UCSD-AML1 (cell line): ENCODE measurements at regions not wholly inside any gene's neighbourhood (a gene's known extent, or its start where the extent isn't known, plus 50 kb on each side); places are given as distances from the start of the nearest gene placed in this dataset.
A peak's percentile ranks its signal among the peaks of the same experiment; 100 is the strongest.
"Not testable (repeated sequence)": the region's sequence is repeated elsewhere in the genome, so short reads cannot be mapped to it uniquely, and the experiment has no call there.

Source experiments
- DNase-seq: peaks from one replicate; lab custom pipeline; 2025; ENCODE audit not compliant: unreplicated experiment; lab: John Stamatoyannopoulos, UW

- no peak for DNase-seq
Observed at GRCh38 chr1:189654906-189655305, 822.8 kb downstream of the BRINP3 start.

DNA sequence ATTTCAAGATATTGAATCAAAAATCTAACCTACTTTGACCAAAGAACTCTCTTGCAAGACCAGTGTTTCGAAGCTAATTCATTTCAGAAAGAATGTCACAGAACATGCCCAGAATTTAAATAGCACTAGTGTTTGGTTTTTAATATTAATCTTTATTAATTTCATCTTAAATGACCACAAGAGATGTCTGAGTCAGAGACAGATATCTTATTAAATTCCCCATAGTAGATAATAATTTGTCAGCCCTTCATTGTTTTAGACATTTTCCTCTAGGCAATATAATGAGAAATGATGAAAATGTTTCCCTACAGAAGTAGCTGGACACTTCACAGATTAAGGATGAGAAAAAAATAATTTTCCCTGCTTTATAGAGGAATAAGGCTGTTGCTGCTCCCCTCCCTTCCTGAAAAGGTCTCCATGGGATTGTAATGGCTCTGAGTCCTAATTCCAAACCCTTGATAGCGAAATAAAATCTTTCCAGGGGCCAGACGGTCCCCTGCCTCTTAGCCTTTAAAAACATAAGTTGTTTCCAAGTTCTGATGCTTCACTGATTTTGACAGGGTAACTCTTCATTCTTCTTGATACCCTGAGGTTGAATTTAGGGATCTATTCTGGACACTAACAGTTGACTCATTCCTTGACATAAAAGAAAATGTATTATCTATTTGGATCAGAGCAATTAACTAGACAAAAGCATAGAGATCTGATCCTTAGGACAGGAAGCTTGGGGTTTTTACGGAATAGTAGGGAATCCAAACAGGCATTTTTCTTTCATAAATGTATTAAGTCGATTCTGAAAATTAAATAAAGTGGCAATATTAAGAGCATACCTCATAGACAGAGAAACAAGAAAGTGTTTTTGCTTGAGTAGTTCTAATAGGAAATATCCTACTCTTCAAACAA is 820.8 kb downstream of the BRINP3 start:
- no peak for DNase-seq

DNA sequence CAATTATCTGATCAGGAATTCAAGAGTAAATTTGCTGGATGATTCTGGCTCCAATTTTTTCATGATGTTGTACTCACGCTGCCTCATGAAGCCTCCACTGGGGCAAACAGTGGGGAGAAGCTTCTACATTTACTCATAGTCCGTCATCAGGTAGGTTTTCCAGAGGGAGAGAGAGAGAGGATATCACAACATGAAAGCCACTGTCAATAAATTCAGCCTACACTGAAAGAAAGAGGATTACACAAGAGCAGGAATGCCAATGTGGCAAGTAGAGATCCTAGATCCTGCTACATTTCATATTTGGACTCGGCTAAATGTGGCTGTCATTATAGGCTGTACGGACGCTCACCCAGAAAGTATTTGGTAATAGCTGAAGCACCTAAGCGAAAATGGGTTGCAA is 819.9 kb downstream of the BRINP3 start:
- DNase-seq = no peak

DNA sequence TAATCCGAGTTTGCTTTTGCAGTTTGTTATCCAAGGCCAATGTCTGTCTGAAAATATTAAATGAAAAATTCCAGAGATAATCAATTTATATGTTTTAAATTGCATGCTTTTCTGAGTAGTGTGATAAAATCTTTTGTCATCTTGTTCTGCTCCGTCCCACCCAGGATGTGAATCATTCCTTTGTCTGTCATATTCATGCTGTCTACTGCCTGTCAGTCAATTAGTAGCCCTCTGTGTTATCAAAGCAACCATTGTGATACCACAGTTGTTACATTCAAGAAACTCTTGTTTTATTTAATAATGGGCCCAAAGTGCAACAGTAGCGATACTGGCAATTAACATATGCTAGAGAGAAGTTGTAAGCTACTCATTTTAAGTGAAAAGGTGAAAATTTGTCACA is 819.3 kb downstream of the BRINP3 start:
- no peak for DNase-seq

GRCh38 chr1:189659731-189660130 is 817.9 kb downstream of the BRINP3 start:
- no peak for DNase-seq

- DNase-seq = no peak
Observed at GRCh38 chr1:189662190-189662589, 815.5 kb downstream of the BRINP3 start.

- DNase-seq = no peak
Observed at GRCh38 chr1:189669846-189670245, 807.8 kb downstream of the BRINP3 start.

GRCh38 chr1:189673217-189673616 is 804.4 kb downstream of the BRINP3 start:
- no peak for DNase-seq

DNA sequence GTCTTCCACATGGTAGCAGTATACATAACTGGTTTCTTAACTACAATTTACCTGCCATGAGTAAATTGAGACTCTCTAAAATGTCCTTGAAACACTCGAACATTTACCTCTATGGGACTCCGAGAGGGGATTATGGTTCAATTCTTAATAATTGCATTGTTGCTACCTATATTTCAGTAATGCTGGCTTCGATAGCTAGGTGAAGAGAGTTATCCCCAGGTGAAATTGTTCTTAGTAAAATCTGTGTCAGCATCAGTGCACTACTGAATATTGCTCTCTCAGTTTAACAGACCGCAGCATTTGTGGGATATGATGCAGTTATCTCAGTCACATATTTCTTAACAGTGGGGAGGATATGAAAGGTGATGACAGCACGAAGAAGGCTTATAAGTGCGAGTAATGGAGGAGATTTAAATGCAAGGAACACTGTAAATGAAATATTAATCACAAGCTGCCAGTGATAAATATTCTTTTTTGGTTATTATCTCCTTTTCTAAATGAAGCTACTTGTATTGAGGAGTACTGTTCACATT is 801.9 kb downstream of the BRINP3 start:
- no peak for DNase-seq

GRCh38 chr1:189678779-189679178 is 798.9 kb downstream of the BRINP3 start:
- DNase-seq = no peak

- DNase-seq = no peak
Observed at GRCh38 chr1:189681252-189681919, 796.3 kb downstream of the BRINP3 start.

DNA sequence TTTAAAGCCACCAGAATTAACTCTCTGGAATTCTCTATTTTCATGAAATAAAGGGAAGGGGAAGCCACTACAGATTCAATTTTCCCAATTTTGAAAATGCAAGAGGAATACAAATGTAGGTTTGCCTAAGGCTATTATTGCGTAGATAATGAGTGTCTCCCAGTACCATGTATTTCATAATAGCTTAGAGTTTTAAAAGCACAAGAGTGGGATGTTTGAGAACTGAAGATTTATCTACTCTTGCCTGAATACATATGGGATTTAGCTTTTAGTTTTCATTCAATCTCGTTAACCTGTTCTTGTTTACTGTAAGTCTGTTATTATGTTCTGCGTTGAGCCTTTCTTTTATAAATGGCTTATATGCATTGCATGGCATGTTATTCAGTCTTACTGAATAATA is 795.1 kb downstream of the BRINP3 start:
- no peak for DNase-seq

- no peak for DNase-seq
Observed at GRCh38 chr1:189686288-189686687, 791.4 kb downstream of the BRINP3 start.

- DNase-seq = peak; percentile 1
Observed at GRCh38 chr1:189693140-189693539, 784.5 kb downstream of the BRINP3 start.

DNA sequence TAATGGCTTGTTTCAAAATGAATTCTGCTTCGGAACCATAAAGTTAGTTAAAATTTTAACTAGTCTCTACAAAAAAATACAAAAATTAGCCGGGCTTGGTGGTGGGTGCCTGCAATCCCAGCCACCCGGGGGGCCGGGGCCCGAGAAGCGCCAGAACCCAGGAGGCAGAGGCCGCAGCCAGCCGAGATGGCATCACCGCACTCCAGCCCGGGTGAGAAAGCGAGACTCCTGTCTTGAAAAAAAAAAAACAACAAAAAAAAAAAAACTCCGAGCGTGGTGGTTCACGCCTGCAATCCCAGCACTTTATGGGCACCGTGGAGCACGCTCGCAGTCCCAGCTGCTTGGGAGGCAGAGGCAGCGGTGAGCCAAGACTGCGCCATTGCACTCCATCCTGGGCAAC is 781.4 kb downstream of the BRINP3 start:
- no peak for DNase-seq

DNA sequence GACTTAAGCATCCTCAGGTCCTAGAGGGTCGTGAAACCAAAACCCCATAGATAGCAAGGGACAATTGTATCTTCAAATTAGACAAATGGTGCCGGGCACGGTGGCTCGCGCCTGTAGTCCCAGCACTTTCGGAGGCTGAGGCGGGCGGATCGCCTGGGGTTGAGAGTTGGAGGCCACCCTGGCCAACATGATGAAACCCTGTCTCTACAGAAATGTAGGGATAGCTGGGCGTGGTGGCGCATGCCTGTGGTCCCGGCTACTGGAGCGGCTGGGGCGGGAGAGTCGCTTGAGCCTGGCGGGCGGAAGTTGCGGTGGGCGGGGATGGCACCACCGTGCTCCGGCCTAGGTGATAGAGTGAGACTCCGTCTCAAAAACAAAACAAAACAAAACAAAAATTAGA is 780.6 kb downstream of the BRINP3 start:
- no peak for DNase-seq

- DNase-seq = no peak
Observed at GRCh38 chr1:189701606-189702005, 776.1 kb downstream of the BRINP3 start.

DNA sequence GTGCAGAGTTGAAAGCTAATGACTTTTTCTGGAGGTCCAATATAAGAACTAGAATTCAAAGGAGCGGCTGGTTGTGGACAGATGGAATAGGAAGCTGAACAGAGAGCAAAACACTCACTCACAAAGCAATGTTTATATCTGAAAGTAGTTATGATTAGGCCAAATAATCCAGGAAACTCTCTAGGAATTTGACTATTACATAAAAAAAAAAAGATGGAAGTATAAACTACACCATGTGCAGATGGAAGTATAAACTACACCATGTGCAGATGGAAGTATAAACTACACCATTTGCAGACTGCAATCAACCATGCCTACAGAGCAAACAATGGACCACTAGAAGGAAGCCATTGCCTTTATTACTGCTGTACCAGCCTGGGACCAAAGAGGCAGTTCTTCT is 771.1 kb downstream of the BRINP3 start:
- DNase-seq = no peak

DNA sequence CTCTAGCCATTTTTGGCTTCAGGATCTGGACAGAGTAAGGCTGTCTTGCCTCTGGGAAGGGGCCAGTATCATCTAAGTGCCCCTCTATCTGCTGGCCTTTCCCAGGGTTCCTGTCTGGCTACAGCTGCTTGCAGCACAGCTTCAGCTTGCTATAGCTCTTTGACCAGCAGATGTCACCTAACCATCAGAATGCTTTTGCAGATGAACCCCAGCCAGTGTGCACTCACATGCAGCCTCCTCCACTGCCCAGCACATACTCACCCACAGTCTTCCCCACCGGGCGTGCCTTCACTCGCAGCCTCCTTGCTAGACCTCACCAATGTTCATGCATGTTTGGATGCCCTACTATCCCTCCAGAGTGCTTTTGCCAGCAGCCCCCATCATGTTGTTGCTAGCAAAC is 769.0 kb downstream of the BRINP3 start:
- peak; percentile 9 for DNase-seq

DNA sequence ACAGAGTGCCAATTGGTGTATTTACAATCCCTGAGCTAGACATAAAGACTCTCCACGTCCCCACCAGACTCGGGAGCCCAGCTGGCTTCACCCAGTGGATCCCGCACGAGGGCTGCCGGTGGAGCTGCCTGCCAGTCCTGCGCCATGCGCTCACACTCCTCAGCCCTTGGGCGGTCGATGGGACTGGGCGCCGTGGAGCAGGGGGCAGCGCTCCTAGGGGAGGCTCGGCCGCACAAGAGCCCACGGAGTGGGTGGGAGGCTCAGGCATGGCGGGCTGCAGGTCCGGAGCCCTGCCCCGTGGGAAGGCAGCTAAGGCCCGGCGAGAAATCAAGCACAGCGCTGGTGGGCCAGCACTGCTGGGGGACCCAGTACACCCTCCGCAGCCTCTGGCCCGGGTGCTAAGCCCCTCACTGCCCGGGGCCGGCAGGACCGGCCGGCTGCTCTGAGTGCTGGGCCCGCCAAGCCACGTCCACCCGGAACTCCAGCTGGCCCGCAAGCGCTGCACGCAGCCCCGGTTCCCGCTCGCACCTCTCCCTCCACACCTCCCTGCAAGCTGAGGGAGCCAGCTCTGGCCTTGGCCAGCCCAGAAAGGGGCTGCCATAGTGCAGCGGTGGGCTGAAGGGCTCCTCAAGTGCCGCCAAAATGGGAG is 759.4 kb downstream of the BRINP3 start:
- not testable (repeated sequence) for DNase-seq

GRCh38 chr1:189726806-189727205 is 750.9 kb downstream of the BRINP3 start:
- no peak for DNase-seq

DNA sequence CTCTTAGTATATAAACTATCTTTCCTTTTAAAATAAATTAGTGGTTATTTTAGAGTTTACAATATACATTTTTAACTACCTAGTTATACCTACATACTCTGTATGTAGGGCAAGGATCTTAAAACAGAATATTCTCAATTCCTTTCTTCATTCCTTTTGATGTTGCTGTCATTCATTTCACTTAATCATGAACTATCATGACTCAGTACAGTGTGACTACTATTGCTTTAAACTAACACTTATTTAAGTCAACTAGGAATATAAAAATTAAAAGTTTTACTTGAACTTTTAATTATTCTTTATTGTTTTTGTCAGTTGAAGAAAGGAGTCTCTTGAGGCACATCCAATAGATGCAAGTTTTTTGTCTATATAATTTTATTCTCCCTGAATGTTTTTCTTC is 726.4 kb downstream of the BRINP3 start:
- DNase-seq = no peak
